NCI-H446 (cell line): ENCODE measurements at regions not wholly inside any gene's neighbourhood (a gene's known extent, or its start where the extent isn't known, plus 50 kb on each side); places are given as distances from the start of the nearest gene placed in this dataset.
A peak's percentile ranks its signal among the peaks of the same experiment; 100 is the strongest.

Experiments
- DNase-seq, 2 experiments: peaks; one replicate each; lab custom pipeline; 2025; lab: John Stamatoyannopoulos, UW

DNA sequence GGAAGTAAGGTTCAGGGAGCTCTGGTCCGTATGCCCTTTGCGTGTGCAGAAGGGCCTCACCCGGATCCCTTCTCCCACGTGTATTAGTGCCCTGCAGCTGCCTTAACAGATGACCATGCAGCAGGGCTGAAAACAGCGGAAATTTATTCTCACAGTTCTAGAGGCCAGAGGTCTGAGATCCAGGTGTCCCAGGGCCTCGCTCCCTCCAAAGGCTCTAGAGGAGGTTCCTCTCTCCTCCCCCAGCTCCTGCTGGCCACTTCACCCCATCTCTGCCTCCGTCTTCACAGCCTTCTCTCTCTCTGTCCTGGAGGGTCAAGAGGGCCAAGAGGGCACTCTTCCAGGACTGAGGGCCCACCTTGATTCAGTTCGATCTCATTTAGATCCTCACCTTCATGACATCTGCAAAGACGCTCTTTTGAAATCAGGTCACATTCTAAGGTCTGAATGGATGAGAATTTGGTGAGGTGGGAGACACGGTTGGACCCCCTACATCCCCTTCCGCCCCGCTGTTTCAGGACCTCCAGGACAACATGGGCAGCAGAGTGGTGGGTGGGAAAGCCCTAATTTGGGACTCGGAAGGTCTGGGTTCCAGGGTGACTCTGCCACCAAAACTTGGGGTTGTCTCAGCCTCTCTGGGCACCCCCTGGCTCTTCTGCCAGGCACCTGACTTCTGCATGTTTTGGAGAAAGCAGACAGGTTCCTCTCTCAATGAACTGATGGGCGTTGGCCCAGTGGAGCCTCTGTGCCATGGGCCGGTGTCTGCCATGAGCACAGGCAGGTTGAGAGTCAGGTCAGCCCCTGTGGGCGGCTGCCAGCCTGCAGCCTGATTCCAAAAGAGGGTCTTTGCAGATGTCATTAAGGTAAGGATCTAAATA is 361.2 kb downstream of the SEC14L1 start:
- DNase-seq = no peak

DNA sequence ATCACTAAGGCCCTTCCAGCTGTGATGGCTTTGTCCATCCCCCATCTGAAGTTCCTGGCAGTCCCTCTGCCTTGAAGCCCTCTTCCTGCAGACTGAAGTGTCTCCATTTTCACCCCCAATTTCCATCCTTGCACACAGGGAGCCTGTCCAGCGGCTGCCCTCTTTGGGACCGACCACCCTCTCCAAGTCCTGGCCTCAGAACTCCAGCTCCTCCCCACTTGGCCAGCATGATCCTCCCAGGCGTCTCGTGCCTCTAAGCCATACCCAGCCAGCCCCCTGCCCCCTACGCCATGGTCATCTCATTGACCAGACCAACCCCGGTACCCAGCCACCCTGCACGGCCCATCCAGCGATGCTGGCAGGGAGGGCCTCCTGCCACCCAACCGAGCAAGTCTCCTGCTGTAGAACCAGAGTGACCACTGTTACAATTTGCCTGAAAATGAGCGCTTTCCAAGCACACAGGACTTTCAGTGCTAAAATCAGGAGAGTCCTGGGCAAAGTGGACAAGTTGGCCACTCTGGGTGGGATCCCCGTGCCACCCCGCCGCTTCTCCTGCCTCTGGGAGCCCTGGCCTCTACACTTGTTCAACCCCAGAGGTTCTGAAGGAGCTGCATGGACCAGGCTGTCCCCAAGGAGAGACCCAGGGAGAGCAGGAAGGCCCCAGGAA is 362.0 kb downstream of the SEC14L1 start:
- DNase-seq = no peak

- DNase-seq = no peak
Observed at GRCh38 chr17:77503293-77503655, 362.5 kb downstream of the SEC14L1 start.

DNA sequence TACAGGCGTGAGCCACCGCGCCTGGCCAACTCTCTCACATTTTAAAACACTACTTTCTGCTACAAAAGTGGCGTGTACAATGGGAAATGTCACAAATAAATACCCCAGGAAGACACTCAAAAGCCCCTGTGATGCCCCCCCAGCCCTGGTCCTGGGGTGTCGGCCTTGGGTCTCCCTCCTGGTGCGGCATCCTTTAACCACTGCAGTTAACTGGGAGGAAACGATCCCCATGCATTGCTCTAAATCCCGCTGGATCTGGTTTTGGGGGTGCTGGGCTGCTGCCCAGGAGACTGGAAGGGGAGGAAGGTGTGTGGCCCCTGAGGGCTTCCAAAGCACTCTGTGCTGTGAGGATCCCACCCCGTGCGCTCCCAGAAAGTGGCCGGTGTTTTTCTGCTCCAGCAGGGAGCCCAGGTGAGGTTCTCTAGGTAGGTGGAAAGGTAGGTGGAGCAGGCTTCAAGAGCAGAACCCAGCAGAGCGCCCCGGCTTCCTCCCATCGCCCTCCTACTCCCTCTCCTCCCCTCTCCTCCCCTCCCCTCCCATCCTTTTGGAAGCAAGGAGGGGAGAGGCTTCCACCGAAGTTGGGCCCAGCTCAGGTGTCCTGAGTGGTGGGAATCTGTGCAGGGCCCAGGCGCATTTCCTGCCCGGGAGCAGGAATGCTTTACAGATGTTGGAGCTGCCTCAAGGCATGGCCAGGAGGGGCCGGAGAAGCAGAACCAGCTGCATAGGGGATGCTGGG is 363.3 kb downstream of the SEC14L1 start:
- DNase-seq = no peak

DNA sequence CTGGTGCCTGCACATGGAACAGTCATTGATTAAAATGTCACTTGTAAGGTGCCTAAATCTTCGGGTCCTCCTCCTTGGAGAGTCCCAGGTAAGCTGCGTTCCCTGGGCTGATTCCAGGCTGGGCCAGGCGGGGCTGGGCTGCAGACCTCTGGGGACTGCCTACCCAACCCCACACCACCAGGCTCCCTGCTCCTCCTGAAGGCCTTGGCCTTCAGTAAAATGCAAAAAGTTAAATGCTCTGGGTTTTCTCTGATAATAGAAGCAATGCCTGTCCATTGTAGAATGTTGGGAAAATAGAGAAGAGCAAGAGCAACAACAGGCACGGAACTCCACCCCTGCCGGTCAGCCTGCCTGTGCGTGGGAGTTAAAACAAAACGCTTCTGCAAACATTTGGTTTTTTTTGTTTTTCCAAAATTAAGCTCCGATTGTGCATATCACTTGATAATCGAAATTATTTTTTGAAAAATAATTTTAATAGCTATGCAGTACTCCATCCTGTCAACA is 363.9 kb downstream of the SEC14L1 start:
- DNase-seq = no peak

DNA sequence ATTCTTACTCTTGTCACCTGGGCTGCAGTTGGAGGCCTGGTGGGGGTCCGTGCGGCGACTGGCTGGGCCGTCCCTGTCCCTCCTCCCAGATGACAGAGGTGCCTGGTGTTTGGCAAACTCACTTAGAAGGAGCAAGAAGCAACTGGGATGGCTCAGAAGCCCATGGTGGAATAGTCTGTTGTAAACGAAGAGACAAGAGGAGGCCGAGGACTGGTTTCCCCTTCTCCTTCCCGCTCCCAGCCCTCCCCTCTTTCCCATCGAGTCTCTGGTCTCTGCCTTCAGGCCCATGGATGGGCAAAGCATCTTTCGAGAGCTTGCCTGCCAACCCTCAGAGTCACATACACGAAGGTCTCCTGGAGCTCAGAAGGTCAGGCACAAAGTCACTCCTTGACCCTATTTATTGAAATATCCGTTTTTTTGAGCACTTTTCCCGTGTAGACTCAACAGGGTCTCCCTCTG is 364.4 kb downstream of the SEC14L1 start:
- DNase-seq = no peak

- DNase-seq = no peak
Observed at GRCh38 chr17:77506371-77506991, 365.7 kb downstream of the SEC14L1 start.

DNA sequence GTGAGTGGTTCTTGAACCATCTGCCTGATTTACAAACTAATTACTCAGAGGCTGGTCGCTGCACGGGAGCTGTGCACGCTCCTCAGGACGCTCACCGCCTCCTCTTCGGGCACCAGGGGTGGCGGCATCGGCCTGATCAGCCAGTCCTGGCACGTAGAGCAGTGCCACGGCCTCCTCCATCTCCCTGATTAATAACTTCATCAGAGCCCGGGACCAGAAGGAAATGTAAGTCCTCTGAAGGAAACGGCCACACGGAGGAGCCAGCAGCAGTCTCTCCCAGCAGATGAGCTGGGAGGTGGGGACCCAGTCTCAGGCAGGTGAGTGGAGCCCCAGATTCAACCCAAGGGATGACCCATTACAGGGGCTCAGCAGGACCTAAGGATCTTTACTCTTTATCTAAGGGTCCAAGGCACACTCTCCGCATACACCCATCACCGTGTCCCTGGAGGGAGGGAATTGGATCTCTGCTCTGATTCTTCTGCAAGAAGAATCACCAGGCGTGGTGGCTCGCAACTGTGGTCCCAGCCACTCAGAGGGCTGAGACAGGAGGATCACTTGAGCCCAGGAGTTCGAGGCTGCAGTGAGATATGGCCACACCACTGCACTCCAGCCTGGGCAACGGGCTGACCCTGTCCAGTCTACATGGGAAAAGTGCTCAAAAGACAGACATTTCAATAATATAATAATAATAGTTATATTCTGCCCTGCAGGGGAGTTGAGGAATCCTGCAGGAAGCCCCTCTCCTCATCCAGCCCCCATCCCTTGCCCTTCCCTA is 366.5 kb downstream of the SEC14L1 start:
- DNase-seq = no peak

- no peak for DNase-seq
Observed at GRCh38 chr17:77508047-77508715, 367.4 kb downstream of the SEC14L1 start.

GRCh38 chr17:77509089-77509488 is 368.3 kb downstream of the SEC14L1 start:
- DNase-seq = no peak

- DNase-seq = no peak
Observed at GRCh38 chr17:77509599-77509998, 368.8 kb downstream of the SEC14L1 start.

GRCh38 chr17:77510133-77510796 is 369.5 kb downstream of the SEC14L1 start:
- DNase-seq = no peak

DNA sequence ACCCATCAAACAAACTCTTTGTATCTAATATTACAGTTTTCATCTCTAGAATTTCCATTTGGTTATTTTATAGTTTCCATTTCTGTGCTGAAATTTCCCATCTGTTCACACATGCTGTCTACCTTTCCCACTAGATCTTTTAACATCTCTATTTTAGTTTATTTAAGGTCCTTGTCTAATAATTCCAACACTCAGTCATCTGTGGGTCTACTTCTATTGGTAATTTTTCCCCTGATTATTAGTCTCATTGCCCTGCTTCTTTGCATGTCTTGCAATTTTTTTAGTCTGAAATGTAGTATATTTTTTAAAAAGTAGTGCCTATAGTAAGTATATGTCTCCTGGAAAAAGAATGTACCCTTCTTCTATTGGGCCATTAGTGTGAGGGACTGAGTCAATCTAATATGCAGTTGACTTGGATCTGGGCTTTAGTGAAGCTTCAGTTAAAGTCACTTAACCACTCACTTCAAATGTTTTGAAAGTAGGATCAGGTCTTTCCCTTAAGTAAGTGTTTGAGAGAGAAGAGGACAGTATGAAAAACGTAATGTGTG is 370.8 kb downstream of the SEC14L1 start:
- DNase-seq = no peak

DNA sequence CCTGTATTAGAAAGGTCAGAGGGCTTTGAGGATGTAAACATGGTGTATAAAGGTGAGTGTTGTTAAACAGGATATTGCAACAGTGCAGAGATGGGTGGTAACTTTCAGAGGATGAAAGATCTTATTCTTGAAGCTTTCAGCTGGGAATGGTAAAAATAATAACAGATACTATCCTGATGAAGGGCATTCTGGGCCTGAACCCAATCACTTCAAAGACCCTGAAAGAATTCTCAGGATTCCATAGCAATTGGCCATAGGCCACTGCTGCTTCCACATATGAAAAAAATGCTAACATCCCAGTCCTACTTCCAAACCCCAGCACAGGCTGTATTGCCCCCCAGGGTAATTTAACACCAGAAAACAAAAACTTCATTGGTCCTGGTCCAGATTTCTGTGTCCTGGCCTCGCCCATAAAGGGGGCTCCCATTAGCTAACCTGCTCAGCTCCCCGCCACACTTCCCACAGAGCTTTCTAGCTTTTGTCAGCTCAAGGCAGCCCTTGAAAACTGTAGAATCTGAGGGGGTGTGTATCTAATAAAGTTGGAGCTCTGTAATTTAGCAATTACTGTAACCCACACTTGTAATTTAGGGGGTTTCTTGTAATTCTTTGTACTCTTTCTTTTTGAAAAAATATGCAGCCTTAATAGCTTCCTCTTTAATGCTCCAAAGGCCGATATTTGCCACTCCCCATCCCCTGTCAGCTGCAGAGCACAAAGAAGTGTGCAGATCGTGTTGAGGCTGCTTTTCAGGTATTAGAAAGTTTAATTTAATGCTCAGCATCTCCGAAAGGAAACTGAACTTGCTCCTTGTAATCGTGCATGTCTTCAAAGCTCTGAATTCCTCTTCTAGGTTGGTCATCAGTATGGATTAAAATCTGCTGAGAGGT is 371.5 kb downstream of the SEC14L1 start:
- no peak for DNase-seq

GRCh38 chr17:77513045-77513444 is 372.3 kb downstream of the SEC14L1 start:
- DNase-seq = no peak

GRCh38 chr17:77515227-77515626 is 374.5 kb downstream of the SEC14L1 start:
- no peak for DNase-seq

GRCh38 chr17:77516902-77517301 is 376.1 kb downstream of the SEC14L1 start:
- DNase-seq = peak in 1 of 2 experiments; percentile 17

GRCh38 chr17:77521076-77521475 is 380.3 kb downstream of the SEC14L1 start:
- DNase-seq = no peak

DNA sequence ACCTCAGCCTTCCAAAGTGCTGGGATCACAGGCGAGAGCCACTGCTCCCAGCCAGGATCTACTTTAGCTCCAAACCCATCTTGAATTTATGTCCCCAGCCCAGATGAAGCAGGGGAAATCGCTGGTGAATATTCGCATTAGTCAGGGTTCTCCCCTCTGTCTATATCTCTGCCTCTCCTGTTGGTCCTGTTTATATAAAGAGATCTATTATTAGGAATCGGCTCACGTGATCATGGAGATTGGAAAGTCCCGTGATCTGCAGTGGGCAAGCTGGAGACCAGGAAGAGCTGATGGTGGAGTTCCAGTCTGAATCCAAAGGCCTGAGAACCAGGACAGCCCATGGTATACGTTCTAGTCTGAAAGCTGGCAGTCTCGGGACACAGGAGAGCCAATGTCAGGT is 382.8 kb downstream of the SEC14L1 start:
- no peak for DNase-seq
